ENCODE measurements at regions not wholly inside any gene's neighbourhood (a gene's known extent, or its start where the extent isn't known, plus 50 kb on each side); places are given as distances from the start of the nearest gene placed in this dataset.
"Not testable (repeated sequence)": the region's sequence is repeated elsewhere in the genome, so short reads cannot be mapped to it uniquely, and the experiment has no call there.

GRCh38 chrX:69431420-69431819, 72.7 kb upstream of the NALF2 start:
- Mint-ChIP-seq H3K4me1 (no peaks in the 10 kb centered on the region), H3K4me3 (no peak overlapping the region), H3K27me3 (peaks cover 5 to 30% (median 12%) of the 10 kb centered on the region in 3 donors), H3K9me3 (peaks cover 0 to 10% (median 0%) of the 10 kb centered on the region in 7 donors), H3K27ac (no peak overlapping the region), H3K36me3 (no peaks in the 10 kb centered on the region)
- no peak for DNase-seq
- ATAC-seq (ENCODE audit: low read depth in 2 of 2) = no peak

- ATAC-seq (ENCODE audit: low read depth in 2 of 2) = no peak
- no peak overlapping the region for H3K27ac Mint-ChIP-seq
Observed at GRCh38 chrX:69430785-69431184, 73.3 kb upstream of the NALF2 start.

GRCh38 chrX:69429339-69430015, 74.6 kb upstream of the NALF2 start:
- no peaks in the 10 kb centered on the region for H3K4me1 Mint-ChIP-seq
- DNase-seq (no peak), ATAC-seq (ENCODE audit: low read depth in 2 of 2) (no peak)
- H3K27ac Mint-ChIP-seq = no peak overlapping the region
- peaks cover 0 to 3% (median 0%) of the 10 kb centered on the region in 7 donors for H3K9me3 Mint-ChIP-seq
- H3K27me3 Mint-ChIP-seq = peaks cover 5 to 30% (median 17%) of the 10 kb centered on the region in 3 donors
- no peak overlapping the region for H3K4me3 Mint-ChIP-seq
- H3K36me3 Mint-ChIP-seq = no peaks in the 10 kb centered on the region

More at GRCh38 chrX:69430785-69431184, 73.3 kb upstream of the NALF2 start:
- Mint-ChIP-seq H3K27me3 (peaks cover 5 to 30% (median 17%) of the 10 kb centered on the region in 3 donors), H3K36me3 (no peaks in the 10 kb centered on the region), H3K9me3 (peaks cover 0 to 10% (median 0%) of the 10 kb centered on the region in 7 donors), H3K4me1 (no peaks in the 10 kb centered on the region), H3K4me3 (no peak overlapping the region)
- DNase-seq = no peak

- Mint-ChIP-seq H3K4me1 (no peaks in the 10 kb centered on the region), H3K27ac (peak overlapping the region in 1 of 6 donors; percentile 22), H3K9me3 (peaks cover 0 to 6% (median 2%) of the 10 kb centered on the region in 7 donors), H3K4me3 (no peak overlapping the region), H3K27me3 (peaks cover 5 to 30% (median 17%) of the 10 kb centered on the region in 3 donors), H3K36me3 (no peaks in the 10 kb centered on the region)
- ATAC-seq (ENCODE audit: low read depth in 2 of 2) = no peak
- DNase-seq = no peak
Observed at GRCh38 chrX:69428216-69428615, 75.9 kb upstream of the NALF2 start.

GRCh38 chrX:69424910-69425309, 79.2 kb upstream of the NALF2 start:
- no peak for DNase-seq
- ATAC-seq (ENCODE audit: low read depth in 2 of 2) = no peak
- Mint-ChIP-seq H3K36me3 (no peaks in the 10 kb centered on the region), H3K27ac (no peak overlapping the region), H3K4me1 (no peaks in the 10 kb centered on the region), H3K4me3 (no peak overlapping the region), H3K27me3 (peaks cover 5 to 24% (median 12%) of the 10 kb centered on the region in 3 donors), H3K9me3 (peaks cover 0 to 8% (median 5%) of the 10 kb centered on the region in 7 donors)

GRCh38 chrX:69424161-69424560, 80.0 kb upstream of the NALF2 start:
- Mint-ChIP-seq H3K4me1 (no peaks in the 10 kb centered on the region), H3K27me3 (peaks cover 5 to 17% (median 9%) of the 10 kb centered on the region in 3 donors), H3K27ac (no peak overlapping the region), H3K4me3 (no peak overlapping the region), H3K36me3 (no peaks in the 10 kb centered on the region), H3K9me3 (peaks cover 0 to 8% (median 6%) of the 10 kb centered on the region in 7 donors)
- ATAC-seq (ENCODE audit: low read depth in 2 of 2) (no peak), DNase-seq (no peak)

GRCh38 chrX:69422208-69422607, 81.9 kb upstream of the NALF2 start:
- not testable (repeated sequence) for H3K27ac Mint-ChIP-seq; H3K4me3 Mint-ChIP-seq; DNase-seq; H3K36me3 Mint-ChIP-seq; H3K27me3 Mint-ChIP-seq; H3K9me3 Mint-ChIP-seq; ATAC-seq (ENCODE audit: low read depth in 2 of 2); H3K4me1 Mint-ChIP-seq

- H3K9me3 Mint-ChIP-seq = peaks cover 0 to 10% (median 5%) of the 10 kb centered on the region in 7 donors
- ATAC-seq (ENCODE audit: low read depth in 2 of 2) (no peak), DNase-seq (no peak)
- H3K27ac Mint-ChIP-seq = no peak overlapping the region
- no peaks in the 10 kb centered on the region for H3K27me3 Mint-ChIP-seq
- H3K4me1 Mint-ChIP-seq = no peaks in the 10 kb centered on the region
- H3K36me3 Mint-ChIP-seq = no peaks in the 10 kb centered on the region
- no peak overlapping the region for H3K4me3 Mint-ChIP-seq
Observed at GRCh38 chrX:69415698-69416097, 88.4 kb upstream of the NALF2 start.

- H3K4me3 Mint-ChIP-seq = no peak overlapping the region
- ATAC-seq (ENCODE audit: low read depth in 2 of 2) (no peak), DNase-seq (no peak)
- H3K36me3 Mint-ChIP-seq = no peaks in the 10 kb centered on the region
- peaks cover 0 to 11% (median 4%) of the 10 kb centered on the region in 7 donors for H3K9me3 Mint-ChIP-seq
- no peaks in the 10 kb centered on the region for H3K4me1 Mint-ChIP-seq
- H3K27ac Mint-ChIP-seq = peak overlapping the region in 1 of 6 donors; percentile 34
- H3K27me3 Mint-ChIP-seq = no peaks in the 10 kb centered on the region
Observed at GRCh38 chrX:69412661-69413060, 91.5 kb upstream of the NALF2 start.

- Mint-ChIP-seq H3K27ac (no peak overlapping the region), H3K27me3 (peaks cover 0 to 21% (median 0%) of the 10 kb centered on the region in 3 donors), H3K4me3 (no peak overlapping the region), H3K4me1 (no peaks in the 10 kb centered on the region), H3K9me3 (peaks cover 0 to 3% (median 0%) of the 10 kb centered on the region in 7 donors), H3K36me3 (no peaks in the 10 kb centered on the region)
- ATAC-seq (ENCODE audit: low read depth in 2 of 2) (no peak), DNase-seq (no peak)
Observed at GRCh38 chrX:69398881-69399280, 105.2 kb upstream of the NALF2 start.

- Mint-ChIP-seq H3K36me3 (no peaks in the 10 kb centered on the region), H3K4me3 (no peak overlapping the region), H3K27ac (no peak overlapping the region), H3K27me3 (peaks cover 0 to 21% (median 0%) of the 10 kb centered on the region in 3 donors), H3K9me3 (peaks cover 0 to 3% (median 0%) of the 10 kb centered on the region in 7 donors), H3K4me1 (no peaks in the 10 kb centered on the region)
- DNase-seq = no peak
- ATAC-seq (ENCODE audit: low read depth in 2 of 2) = no peak
Observed at GRCh38 chrX:69396916-69397315, 107.2 kb upstream of the NALF2 start.

GRCh38 chrX:69395306-69395705, 108.8 kb upstream of the NALF2 start:
- no peak for ATAC-seq (ENCODE audit: low read depth in 2 of 2)
- Mint-ChIP-seq H3K36me3 (no peaks in the 10 kb centered on the region), H3K4me1 (no peaks in the 10 kb centered on the region), H3K4me3 (no peak overlapping the region), H3K27ac (no peak overlapping the region), H3K27me3 (peaks cover 0 to 31% (median 7%) of the 10 kb centered on the region in 3 donors), H3K9me3 (no peaks in the 10 kb centered on the region)
- DNase-seq = no peak

GRCh38 chrX:69389101-69389501, 115.0 kb upstream of the NALF2 start:
- DNase-seq (no peak), ATAC-seq (ENCODE audit: low read depth in 2 of 2) (no peak)
- H3K4me3 Mint-ChIP-seq = no peak overlapping the region
- H3K27ac Mint-ChIP-seq = peak overlapping the region in 1 of 6 donors; percentile 51
- H3K36me3 Mint-ChIP-seq = no peaks in the 10 kb centered on the region
- peaks cover 0 to 3% (median 0%) of the 10 kb centered on the region in 3 donors for H3K4me1 Mint-ChIP-seq
- H3K9me3 Mint-ChIP-seq = peaks cover 0 to 1% (median 0%) of the 10 kb centered on the region in 7 donors
- peaks cover 4 to 42% (median 15%) of the 10 kb centered on the region in 3 donors for H3K27me3 Mint-ChIP-seq

- Mint-ChIP-seq H3K9me3 (peaks cover 0 to 1% (median 0%) of the 10 kb centered on the region in 7 donors), H3K4me3 (no peak overlapping the region), H3K36me3 (no peaks in the 10 kb centered on the region), H3K27ac (no peak overlapping the region), H3K4me1 (peaks cover 0 to 3% (median 0%) of the 10 kb centered on the region in 3 donors), H3K27me3 (peaks cover 4 to 44% (median 15%) of the 10 kb centered on the region in 3 donors)
- ATAC-seq (ENCODE audit: low read depth in 2 of 2) (no peak), DNase-seq (no peak)
Observed at GRCh38 chrX:69388526-69388925, 115.6 kb upstream of the NALF2 start.
